ENCODE measurements at regions not wholly inside any gene's neighbourhood (a gene's known extent, or its start where the extent isn't known, plus 50 kb on each side); places are given as distances from the start of the nearest gene placed in this dataset.
A peak's percentile ranks its signal among the peaks of the same experiment; 100 is the strongest.
"Not testable (repeated sequence)": the region's sequence is repeated elsewhere in the genome, so short reads cannot be mapped to it uniquely, and the experiment has no call there.

DNA sequence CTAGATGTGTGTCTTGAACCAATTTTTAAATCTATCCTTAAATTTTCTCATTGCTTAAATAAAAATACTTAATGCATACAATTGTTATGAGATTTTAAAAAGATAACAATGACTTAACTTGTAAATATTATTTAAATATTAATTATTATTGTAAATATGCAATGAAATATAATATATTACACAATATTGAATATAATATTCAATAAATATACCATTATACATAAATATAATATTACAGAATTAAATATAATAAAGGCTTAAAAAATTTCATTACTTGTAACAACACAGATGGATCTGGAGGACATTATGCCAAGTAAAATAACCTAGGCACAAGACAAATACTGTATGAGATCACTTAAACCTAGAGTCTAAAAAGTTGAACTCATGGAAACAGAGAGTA is 1532.3 kb downstream of the PCDH9 start:
- DNase-seq (ENCODE audit: low spot score): no peak

DNA sequence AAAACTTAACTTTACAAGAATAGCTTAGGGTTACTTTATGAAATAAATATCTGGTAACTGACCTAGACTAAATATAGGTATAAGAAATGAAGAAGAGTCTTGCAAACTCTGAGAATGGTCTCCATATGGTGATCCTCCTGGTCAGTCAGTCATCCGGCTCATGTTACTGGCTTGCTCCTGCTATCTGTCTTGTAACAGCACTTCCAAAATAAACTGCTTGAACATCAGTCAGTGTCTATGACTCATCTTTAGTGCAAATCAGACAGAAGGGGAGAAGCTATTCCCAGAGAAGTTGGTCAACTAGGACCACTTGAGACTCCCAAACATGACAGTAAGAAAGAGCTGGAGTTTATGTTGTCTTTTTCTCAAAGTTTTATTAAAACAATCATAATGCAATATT is 1550.9 kb downstream of the PCDH9 start:
- DNase-seq (ENCODE audit: low spot score): no peak

DNA sequence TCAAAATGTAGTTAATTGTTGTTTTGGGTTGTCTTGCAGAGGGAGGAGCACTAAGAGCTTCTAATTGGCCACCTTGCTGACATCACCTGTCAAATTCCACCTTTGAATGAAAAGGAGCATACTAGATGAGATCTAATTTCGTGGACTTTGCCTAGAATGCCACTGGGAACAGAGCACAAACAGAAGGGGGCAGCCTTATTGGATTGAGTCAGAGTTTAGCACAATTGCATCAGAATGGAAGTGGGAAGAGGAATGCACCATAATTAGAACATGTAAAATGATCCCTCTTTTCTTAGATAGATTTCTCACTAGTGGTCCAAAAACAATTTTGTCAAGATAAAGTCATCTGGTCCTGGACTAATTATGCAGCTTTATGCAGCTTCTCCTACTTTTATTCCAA is 1552.2 kb downstream of the PCDH9 start:
- no peak for DNase-seq (ENCODE audit: low spot score)

DNA sequence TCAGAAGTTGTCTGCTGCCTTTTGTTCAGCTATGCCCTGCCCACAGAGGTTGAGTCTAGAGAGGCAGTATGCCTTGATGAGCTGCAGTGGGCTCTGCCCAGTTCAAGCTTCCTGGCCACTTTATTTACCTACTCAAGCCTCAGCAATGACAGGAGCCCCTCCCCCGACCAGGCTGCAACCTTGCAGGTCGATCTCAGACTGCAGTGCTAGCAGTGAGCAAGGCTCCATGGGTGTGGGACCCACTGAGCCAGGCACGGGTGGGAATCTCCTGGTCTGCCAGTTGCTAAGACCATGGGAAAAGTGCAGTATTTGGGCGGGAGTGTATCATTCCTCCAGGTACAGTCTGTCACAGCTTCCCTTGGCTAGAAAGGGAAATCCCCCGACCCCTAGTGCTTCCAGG is 1554.8 kb downstream of the PCDH9 start:
- not testable (repeated sequence) for DNase-seq (ENCODE audit: low spot score)

DNA sequence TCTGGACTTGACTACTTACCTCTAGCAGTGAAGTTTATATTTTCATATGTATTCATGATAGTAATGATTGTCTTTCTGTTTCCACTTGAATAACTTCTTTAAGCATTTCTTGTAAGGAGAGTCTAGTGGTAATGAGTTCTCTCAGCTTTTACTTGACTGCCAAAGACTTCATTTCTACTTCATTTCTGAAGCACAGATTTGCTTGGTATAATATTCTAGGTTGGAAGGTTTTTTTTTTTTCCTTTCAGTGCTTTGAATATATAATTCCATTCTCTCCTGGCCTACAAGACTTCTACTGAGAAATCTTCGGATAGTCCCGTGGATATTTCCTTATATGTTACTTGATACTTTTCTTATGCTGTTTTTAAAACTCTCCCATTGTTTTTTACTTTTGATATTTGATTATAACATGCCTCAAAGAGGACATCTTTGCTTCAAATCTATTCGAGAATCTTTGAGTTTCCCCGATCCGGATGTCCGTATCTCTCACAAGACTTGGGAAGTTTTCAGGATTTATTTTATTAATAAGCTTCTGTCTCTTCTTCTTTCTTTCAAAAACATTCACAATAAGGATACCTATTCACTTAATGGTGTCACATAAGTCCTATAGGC is 1560.0 kb downstream of the PCDH9 start:
- no peak for DNase-seq (ENCODE audit: low spot score)

DNA sequence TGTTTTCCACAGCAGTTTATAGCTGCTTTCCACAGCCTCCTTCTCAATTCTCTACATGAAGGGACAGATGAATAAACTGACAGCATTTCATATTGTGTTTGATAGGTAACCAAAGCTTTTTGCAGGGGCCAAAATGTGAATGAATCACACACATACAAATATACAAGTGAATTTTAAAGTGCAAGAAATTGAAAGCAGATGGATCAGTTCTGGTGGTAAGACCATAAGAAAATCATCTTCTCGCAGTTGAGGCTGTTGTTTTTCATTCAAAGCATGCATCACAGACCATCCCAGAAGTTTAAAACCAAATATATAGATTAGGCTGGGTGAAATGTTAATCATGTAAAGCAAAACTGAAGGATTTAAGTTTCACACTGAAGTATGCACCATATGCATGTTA is 1569.4 kb downstream of the PCDH9 start:
- no peak for DNase-seq (ENCODE audit: low spot score)

DNA sequence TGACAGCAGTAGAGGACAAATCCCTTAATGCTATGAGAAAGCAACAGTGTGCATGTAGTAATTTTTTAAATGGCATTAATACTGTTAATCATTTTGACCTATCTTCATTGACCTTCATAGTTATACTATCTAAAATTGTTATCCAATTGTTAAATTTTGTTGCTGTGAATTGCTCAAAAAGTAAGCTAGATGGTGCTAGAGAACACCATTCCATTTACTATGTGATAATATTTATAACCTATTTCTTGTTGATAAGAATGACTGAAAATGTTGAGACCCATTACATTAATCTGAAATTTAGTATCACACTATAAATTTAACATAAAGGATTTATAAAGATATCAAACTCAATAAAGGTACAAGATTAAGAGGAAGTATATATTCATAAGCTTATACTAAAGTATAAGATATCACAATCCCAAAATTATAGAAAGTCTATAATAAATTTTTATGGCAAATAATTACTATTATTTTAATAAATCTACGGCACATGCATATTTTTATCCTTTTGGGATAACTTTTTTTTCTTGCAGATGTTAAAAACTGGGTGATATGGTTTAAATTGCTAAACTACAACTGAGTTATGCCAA is 1573.3 kb downstream of the PCDH9 start:
- DNase-seq (ENCODE audit: low spot score): peak; percentile 9

DNA sequence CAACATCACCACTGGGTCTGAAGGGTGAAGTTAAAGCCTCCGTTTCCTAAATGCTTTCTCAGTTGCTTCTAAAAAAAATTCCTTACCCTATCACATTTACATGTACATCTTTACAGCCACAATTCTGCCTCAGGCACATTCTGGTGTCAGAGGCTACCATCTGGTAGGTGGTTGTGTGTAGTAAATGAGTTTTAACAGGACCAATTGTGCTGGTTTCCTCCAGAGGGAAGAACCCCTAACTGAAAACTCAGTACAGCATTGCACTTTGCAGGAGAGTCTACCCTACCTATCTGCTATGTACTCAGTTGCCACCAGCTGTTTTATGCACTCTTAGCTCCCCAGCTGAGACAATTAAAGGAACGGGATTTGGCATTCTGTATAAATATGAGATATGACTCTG is 1576.5 kb downstream of the PCDH9 start:
- DNase-seq (ENCODE audit: low spot score): no peak

DNA sequence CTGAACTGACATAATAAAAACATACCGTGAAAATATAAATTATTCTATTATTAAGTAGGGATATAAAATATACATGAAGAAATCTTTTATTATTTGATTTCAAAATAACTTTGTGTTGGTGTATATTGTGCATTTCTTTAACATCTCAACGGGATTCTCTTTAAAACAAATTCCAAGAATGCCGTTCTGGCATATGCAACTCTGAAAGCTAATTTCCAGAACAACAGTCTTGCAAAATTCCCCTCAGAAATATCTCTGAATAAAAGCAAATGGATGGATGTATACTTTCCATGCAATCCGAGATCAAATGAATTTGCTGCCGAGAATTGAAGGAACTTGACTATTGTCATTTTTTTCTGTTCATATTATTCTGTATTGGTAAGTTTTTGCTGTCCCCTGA is 1579.8 kb downstream of the PCDH9 start:
- no peak for DNase-seq (ENCODE audit: low spot score)

DNA sequence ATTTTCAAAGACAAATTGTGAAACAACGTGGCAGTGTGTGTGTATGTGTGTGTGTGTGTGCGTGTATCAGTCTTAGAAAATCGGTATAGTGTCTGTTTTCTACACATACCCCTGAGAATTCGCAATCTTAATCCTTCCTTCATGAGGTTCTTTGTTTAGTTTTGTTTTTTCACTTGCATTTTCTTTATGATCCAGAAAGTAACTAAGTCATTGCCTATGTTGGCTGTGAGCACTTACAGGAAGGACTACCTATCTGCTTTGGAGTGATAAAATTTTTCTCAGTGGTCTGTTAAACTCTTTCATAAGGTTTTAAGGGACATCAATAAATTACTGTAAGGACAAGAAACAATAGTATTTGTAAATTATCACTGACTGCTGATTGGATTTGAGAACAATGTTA is 1587.1 kb downstream of the PCDH9 start:
- DNase-seq (ENCODE audit: low spot score): no peak

DNA sequence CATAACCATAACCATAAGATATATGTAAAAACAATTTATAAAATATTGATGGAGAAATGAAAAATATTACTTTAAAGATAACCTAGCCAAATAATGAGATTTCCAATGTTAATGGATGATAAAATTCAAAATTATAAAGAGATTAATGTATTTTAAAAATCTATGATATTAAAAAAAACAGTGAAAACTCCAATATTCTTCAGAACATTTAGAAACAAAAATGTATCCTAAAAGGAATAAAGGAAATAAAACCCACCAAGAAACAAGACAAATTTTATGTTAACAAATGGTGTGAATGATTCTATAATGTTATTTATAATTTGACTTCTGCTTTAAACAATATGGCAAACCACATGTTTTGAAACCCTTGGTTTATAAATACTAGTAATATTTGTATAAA is 1587.8 kb downstream of the PCDH9 start:
- no peak for DNase-seq (ENCODE audit: low spot score)

DNA sequence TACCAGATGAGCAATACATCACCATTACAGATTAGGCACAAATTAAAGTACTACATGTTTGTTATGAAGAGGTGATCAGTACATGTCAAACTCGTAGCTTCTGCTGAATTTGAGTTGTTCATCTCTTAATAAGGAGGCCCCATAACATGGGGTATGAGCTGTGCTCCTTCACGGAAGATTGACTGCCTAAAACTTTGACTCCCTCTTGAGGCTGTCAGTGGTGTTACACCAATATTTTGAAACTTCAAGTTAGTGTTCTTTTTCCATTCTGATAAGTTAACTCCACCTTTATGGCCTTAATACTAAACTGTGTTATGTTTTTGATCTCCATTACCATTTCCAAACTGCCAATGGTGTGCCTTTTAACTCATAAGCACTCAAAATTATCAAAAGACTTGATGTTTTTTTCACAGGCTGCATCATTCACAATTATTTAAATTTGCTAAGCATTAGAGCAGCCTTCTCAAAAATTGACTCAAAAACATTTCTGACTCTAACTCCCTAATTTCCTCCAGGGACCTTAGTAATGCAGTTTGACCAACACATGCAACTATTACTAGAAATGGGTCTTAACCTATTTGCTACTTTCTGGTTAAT is 1591.5 kb downstream of the PCDH9 start:
- peak; percentile 48 for DNase-seq (ENCODE audit: low spot score)

DNA sequence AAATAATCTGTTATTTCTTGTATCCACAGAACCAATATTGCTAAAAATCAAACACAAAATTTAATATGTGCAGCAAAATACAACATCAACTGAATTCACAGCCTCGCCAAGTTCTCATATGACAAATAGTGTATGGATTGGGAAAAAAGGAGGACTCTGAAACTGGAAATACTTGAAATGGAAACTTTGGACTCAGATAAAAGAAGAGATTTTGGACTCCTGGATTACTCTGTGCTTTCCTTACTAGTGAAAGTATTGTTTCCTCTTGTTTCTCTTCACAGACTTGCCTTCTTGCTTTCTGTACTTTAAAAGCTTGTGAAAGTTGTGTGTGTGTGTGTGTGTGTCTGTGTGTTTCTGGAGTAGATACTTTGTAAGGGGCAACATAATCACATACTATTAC is 1596.3 kb downstream of the PCDH9 start:
- DNase-seq (ENCODE audit: low spot score): no peak

DNA sequence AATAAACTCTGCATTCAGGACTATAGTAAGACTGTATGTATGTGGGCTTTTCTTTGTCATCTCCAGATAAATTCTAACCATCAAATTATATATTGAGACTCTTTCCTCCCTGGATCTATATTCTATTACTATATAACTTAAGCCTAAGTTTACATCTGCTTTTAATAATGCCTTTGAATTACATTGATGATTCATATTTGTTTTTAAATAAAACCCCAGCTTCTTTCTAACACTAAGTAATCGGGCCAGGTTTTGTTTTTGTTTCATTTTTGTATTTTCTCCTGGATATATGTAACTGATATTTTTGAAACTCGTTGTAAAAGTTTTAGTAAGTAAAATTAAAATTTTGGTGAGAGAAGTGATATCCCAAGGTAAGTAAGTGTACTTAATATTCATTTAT is 1599.1 kb downstream of the PCDH9 start:
- DNase-seq (ENCODE audit: low spot score): no peak

DNA sequence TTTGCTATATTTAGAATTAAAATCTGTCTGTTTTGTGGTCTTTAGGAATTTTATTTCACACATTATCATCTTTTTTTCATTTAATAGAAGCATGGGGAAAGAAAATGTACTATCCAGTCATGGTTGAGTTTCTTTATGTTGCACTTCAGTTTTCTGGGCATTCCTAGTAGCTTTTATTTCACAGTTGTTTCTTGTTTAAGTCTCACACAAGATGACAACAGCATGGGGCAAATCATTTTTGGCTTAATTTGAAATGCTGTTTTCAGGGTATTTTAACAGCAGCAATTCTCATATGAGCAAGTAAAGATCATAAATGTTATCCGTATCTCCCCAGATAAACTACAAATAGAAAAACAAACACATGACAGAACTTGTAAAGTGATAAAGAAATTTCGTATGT is 1600.2 kb downstream of the PCDH9 start:
- no peak for DNase-seq (ENCODE audit: low spot score)

DNA sequence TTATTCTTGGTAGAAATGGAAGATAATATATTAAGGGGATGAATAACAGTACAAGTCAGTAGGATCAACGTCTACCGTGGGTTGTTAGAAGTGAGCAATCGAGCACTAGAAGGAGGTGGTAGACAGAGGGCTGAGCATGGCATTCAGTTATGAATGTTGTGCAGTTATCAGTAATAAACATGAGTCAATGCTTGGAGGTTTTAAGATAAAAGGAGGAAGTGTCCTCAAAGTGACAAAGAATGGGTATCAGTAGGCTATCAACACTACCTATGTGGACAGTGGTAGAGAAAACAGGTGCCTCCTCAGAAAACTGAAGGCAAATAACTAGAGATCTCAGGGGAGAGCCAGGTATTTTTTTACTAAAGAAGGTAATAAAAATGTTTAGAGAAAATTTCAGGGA is 1607.0 kb downstream of the PCDH9 start:
- DNase-seq (ENCODE audit: low spot score): no peak

DNA sequence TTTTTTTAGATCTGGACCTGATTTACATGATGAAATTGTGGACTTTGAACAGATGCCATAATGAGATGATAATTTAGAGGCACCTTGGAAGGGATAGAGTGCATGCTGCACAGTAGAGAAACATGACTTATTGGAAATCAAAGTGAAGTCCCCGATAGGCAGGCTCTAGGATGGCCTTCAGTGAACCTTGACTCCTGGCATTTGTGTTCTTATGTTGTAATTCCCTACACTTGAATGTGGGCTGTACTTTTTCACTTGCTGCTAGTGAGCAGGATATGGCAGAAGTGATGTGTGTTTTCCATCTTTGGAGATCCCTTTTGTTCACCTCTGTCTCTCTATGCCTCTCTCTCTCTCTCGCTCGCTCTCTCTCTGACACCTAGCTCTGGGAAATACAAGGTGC is 1614.6 kb downstream of the PCDH9 start:
- DNase-seq (ENCODE audit: low spot score): no peak

DNA sequence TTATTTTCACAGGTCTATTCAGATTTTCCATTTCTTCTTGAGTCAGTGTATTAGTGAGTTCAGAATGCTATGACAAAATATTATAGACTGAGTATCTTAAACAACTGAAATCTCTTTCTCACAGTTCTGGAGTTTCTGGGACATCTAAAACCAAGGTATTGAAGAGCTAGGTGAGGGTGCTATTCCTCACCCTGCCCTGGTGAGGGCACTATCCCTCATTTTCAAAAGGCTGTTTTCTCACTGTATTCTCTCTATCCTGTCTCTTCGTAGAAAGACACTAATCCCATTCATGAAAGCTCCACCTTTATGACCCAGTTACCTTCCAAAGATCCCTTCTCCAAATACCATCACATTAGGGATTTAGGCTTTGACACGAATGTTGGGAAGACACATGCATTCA is 1617.1 kb downstream of the PCDH9 start:
- no peak for DNase-seq (ENCODE audit: low spot score)

DNA sequence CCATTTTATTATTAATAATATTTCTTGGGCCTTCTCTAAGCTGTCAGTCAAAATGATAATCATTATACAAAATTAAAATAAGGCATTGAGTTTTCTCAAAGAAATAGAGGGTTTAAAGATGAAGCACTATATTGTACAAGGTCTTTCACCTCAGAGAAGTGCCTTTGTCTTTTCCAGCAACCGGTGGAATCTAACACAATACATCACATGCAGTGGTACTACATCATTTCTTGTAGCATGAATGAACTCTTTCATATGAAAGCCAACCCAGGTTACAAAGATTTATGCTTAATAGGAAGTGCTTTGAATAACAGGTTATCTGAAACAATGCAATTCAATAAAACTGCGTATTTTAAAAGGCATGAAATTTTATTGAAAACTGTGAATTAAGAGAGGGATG is 1620.8 kb downstream of the PCDH9 start:
- no peak for DNase-seq (ENCODE audit: low spot score)

DNA sequence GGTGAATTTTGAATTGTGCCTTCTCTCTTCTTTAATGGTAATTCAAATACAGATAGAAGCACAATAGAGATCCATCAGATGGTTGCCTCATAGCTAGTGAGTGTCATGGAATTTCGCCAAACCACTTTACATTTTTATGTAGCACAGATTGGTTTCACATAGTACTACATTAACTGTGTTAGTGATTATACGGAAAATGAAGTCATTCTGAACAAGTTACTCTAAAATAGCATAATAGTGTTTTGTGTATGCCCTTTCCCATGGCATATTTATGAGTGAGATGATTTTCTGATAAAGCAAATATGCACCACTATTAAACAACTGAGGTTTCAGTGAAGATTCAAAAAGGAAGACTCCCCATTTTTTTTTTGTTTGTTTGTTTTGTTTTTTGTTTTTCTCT is 1623.5 kb downstream of the PCDH9 start:
- no peak for DNase-seq (ENCODE audit: low spot score)

DNA sequence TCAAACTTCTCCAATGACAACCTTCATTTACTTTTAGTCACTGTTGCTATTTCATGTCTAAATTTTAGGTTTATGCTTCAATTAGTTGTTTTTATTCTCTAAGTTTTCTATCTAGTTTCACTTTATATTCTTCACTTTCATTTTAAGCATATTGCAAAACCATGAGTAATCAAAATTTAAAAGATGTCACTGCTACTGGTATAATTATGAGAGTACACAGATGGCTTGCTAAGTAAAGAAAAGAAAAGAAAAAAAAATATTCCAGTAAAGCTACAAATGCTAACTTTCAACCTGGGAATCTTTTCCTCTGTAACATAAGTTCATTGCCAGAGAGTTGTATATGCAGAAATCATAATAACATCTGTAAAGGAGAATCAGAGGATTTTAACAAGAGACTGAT is 1624.7 kb downstream of the PCDH9 start:
- DNase-seq (ENCODE audit: low spot score): no peak

DNA sequence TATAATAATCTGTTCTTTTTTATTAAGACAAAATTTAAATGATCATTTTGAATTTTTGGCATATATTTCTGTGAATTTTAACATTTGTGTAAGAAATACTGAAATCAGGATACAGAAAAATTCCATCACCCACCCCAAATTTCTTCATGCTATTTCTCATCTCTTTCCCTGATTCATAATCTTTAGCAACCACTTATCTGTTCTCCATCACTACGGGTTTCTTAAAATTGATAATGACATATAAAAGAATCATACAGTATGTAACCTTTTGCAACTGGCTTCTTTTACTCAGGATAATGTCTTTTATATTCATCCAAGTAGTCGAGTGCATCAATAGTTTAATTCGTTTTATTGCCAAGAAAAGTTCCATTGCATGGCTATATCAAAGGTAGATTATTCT is 1627.0 kb downstream of the PCDH9 start:
- DNase-seq (ENCODE audit: low spot score): no peak

DNA sequence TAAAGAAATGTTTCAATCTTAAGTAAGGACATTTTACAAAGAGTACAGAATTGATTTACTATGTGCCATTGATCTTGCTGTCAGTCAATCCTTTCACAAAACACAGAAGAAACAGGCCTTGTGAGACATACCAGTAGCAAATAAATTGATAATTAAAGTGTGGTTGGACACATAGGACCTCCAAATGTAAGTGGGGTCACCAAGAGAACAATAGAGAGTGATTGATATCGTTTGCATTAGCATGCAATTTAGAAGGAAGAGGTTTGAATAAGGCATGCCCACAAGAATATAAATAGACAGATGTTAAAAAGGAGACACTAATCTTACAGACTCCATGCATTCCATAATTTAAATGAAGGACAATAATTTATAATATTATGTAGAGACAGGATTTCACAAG is 1628.3 kb downstream of the PCDH9 start:
- no peak for DNase-seq (ENCODE audit: low spot score)

DNA sequence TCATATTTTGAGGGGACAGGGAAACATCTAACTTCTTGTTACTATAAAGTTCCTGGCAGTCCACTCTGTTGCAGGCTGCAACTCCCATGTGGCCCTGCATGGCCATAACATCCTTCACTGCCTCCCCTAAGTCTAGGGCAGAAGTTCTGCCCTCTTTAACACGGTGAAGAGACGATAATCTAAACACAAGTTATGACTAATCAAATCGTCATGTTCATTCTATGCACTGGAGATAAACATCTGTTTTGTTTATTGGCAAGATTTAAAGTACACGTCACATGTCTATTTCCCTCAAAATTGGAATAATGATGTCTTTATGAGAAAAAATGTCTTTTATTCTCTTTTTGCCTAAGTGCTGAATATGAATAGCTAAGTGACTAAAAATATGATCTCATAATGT is 1629.4 kb downstream of the PCDH9 start:
- DNase-seq (ENCODE audit: low spot score): peak; percentile 24

All from AG08395 (cell line).